ENCODE measurements at regions not wholly inside any gene's neighbourhood (a gene's known extent, or its start where the extent isn't known, plus 50 kb on each side); places are given as distances from the start of the nearest gene placed in this dataset.
"Not testable (repeated sequence)": the region's sequence is repeated elsewhere in the genome, so short reads cannot be mapped to it uniquely, and the experiment has no call there.

DNA sequence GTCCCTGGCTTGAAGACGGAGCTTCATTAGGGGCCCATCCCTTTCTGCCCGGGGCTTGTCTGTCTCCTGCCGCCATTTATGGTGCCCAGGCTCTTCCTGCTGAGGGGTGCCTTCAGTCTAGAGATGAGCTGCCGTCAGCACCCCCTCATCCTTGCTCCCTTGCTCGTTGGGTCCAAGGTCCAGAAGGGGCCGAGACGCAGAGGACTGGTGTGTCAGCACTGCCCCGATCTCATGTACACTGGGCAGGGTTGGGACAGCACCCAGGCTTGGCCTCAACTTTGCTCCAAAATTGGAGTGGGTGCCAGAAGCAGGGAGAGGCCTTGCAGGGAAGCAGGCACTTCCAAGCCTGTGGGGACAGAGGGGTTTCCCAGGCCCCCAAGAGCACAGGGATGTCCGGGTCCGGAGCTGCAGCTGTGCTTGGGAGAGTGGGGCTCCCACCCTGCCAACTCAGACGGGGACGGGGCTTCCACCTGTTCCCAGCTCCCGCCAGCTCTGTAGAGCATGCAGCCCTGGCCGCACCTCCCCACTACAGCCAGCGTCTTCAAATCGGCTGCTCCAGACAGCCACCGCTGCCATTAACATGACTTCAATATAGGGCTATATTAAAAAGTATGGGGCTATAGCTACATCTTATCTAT lies 488.8 kb downstream of the TENT5A start:
- peaks cover 7% of the 10 kb centered on the region for H3K9me3 Mint-ChIP-seq
- no peak overlapping the region for H3K27ac Mint-ChIP-seq
- no peaks in the 10 kb centered on the region for H3K27me3 Mint-ChIP-seq
- H3K4me3 Mint-ChIP-seq: no peak overlapping the region
- H3K4me1 Mint-ChIP-seq (ENCODE audit: low read depth): no peaks in the 10 kb centered on the region
- no peaks in the 10 kb centered on the region for H3K36me3 Mint-ChIP-seq (ENCODE audit: low read depth)
- no peak for DNase-seq

DNA sequence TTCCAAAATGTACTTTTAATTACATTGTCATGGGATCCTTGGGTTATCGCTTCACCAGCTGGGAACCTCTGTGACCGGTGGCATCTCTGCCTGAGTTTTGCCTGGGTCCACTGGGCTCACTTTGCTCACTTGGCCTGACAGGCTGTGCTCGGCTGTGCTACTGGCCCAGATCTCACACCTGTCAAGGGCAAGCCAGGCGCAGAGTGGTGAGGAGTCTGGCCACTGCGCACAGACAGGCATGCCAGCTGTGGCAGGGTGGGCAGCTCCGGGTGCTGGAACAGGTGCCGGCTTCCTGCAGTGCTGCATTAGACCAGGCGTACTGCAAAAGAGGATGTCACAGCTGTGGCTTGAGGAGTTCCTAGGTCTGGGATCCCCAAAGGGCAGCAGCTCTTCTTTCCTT lies 489.8 kb downstream of the TENT5A start:
- no peak for DNase-seq
- no peaks in the 10 kb centered on the region for H3K4me1 Mint-ChIP-seq (ENCODE audit: low read depth)
- H3K27ac Mint-ChIP-seq: no peak overlapping the region
- H3K4me3 Mint-ChIP-seq: no peak overlapping the region
- H3K9me3 Mint-ChIP-seq: peaks cover 3% of the 10 kb centered on the region
- H3K36me3 Mint-ChIP-seq (ENCODE audit: low read depth): no peaks in the 10 kb centered on the region
- H3K27me3 Mint-ChIP-seq: no peaks in the 10 kb centered on the region

GRCh38 chr6:81256223-81256622 lies 496.3 kb downstream of the TENT5A start:
- H3K27me3 Mint-ChIP-seq; H3K4me3 Mint-ChIP-seq; H3K27ac Mint-ChIP-seq; DNase-seq; H3K9me3 Mint-ChIP-seq; H3K36me3 Mint-ChIP-seq (ENCODE audit: low read depth); H3K4me1 Mint-ChIP-seq (ENCODE audit: low read depth): not testable (repeated sequence)

DNA sequence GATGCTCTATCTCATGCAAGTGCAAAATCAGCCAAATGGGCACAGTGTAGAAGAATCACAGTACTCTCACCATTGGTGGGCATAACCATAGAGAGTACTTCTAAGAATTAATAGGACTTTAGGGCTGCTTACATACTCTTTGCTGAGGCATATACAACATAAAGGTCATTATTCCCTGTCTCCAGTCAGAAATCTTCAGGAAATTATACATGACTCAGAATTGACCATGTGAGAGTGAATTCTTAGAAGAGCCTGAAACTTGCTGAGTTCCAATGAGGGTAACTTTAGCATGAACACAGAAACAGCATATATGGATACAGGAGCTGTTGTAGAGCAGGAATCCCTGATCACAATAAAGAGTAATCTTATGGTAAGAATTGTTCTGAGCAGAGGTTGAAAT lies 498.7 kb downstream of the TENT5A start:
- DNase-seq: no peak
- no peak overlapping the region for H3K4me3 Mint-ChIP-seq
- H3K4me1 Mint-ChIP-seq (ENCODE audit: low read depth): no peaks in the 10 kb centered on the region
- H3K27me3 Mint-ChIP-seq: no peaks in the 10 kb centered on the region
- no peak overlapping the region for H3K27ac Mint-ChIP-seq
- H3K36me3 Mint-ChIP-seq (ENCODE audit: low read depth): no peaks in the 10 kb centered on the region
- H3K9me3 Mint-ChIP-seq: peaks cover 8% of the 10 kb centered on the region

GRCh38 chr6:81252231-81252630 lies 500.2 kb downstream of the TENT5A start:
- H3K27ac Mint-ChIP-seq: no peak overlapping the region
- no peaks in the 10 kb centered on the region for H3K4me1 Mint-ChIP-seq (ENCODE audit: low read depth)
- H3K4me3 Mint-ChIP-seq: no peak overlapping the region
- H3K9me3 Mint-ChIP-seq: peaks cover 8% of the 10 kb centered on the region
- no peaks in the 10 kb centered on the region for H3K27me3 Mint-ChIP-seq
- H3K36me3 Mint-ChIP-seq (ENCODE audit: low read depth): no peaks in the 10 kb centered on the region
- DNase-seq: no peak

DNA sequence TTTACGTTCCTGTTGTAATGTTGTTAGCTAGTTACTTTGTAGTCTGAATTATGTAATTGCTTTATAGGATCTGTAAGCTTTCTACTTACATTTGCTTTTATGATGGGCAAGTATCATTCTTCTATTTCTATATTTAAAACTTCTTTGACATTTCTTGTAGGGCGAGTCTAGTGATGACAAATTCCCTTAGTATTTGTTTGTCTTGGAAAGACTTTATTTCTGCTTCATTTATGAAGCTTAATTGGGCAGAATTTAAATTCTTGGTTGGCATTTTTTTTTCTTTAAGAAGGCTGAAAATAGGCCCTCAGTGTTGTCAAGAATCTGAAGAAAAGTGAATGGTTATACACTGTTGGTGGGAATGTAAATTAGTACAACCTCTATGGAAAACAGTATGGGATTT lies 506.3 kb downstream of the TENT5A start:
- Mint-ChIP-seq H3K36me3 (ENCODE audit: low read depth) (no peaks in the 10 kb centered on the region), H3K4me3 (no peak overlapping the region), H3K9me3 (peaks cover 8% of the 10 kb centered on the region), H3K27ac (no peak overlapping the region), H3K4me1 (ENCODE audit: low read depth) (no peaks in the 10 kb centered on the region), H3K27me3 (no peaks in the 10 kb centered on the region)
- no peak for DNase-seq

- Mint-ChIP-seq H3K4me3 (no peak overlapping the region), H3K9me3 (peaks cover 8% of the 10 kb centered on the region), H3K27ac (no peak overlapping the region), H3K36me3 (ENCODE audit: low read depth) (no peaks in the 10 kb centered on the region), H3K27me3 (no peaks in the 10 kb centered on the region), H3K4me1 (ENCODE audit: low read depth) (no peaks in the 10 kb centered on the region)
- DNase-seq: no peak
Measured at GRCh38 chr6:81242624-81243023, 509.9 kb downstream of the TENT5A start.

DNA sequence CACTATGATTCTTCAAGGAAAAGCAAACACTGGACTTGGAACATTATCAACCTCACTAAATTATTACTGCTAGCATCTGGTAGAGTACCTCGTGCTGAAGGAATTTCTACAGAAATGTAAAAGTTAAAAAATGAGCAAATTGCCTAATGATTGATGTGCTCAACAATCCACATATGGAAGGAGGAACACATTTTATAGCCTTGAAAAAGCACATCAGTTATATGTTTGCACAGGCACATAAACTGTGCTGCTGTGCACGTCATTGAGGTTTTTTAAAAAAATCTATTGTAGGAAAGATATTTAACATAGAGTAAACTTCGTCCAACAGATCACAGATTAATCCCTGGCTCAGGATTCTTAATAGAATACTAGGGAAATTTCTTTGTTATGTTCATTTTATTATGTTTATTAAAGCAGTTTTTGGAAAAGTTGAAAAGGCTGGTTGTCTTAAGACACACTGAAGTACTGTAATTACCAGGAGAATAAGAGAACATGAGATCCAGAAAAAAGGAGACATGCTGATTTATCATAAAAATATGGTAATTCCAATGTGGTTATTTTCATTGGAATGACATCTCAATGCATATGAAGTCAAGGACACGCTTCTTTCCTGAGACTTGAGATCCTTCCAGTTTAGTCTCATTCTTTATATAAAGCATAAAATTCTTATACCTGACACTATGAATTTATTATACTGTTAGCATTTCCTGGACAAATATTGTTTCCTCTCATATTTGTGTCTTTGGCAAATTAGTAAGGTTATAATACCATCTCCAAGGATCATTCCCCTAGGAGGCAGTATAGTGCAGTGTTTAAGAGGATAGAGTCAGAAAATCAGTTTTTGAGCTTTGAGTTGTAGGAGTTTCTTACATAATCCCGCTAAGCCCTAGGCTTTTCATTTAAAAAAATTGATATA lies 511.1 kb downstream of the TENT5A start:
- no peaks in the 10 kb centered on the region for H3K27me3 Mint-ChIP-seq
- no peaks in the 10 kb centered on the region for H3K4me1 Mint-ChIP-seq (ENCODE audit: low read depth)
- H3K4me3 Mint-ChIP-seq: no peak overlapping the region
- H3K9me3 Mint-ChIP-seq: peaks cover 7% of the 10 kb centered on the region
- no peaks in the 10 kb centered on the region for H3K36me3 Mint-ChIP-seq (ENCODE audit: low read depth)
- H3K27ac Mint-ChIP-seq: no peak overlapping the region
- no peak for DNase-seq

DNA sequence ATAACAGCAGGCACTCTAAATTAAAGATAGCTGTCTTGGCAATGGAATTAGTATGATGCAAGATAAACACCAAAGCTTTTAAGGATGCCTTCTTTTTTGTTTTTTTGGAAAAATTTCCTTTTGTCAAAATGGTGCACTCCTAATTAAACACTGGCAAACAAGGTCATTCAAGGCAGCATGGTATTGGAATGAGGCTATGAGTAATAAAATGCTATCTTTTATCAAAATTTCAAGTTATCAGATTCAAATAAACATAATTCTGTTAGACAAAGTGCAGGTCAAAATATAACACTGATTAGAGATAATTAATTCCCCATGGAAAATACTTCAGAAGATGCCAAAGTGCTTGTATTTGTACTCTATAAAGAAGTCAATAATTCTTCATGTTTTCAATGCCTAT lies 514.1 kb downstream of the TENT5A start:
- Mint-ChIP-seq H3K4me1 (ENCODE audit: low read depth) (no peaks in the 10 kb centered on the region), H3K27ac (no peak overlapping the region), H3K27me3 (no peaks in the 10 kb centered on the region), H3K9me3 (peaks cover 2% of the 10 kb centered on the region), H3K36me3 (ENCODE audit: low read depth) (no peaks in the 10 kb centered on the region), H3K4me3 (no peak overlapping the region)
- no peak for DNase-seq

DNA sequence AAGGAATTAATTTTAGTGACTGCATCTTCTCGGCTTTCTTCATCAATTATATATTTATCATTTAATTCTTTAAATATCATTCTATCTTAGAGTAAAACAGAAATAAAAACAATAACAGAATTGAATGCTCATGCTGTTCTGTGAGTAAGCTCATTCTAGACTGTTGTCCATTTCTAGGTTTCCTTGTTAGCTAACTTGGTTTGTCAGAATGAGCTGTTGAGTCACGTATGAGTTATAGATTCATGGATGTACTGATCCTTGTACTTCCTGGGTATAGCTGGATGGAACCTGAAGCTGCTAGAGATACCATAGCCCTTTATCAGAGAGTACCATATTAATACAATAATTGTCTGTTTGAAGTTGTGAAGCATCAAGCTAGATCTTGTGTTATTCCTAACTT lies 515.3 kb downstream of the TENT5A start:
- Mint-ChIP-seq H3K27me3 (no peaks in the 10 kb centered on the region), H3K27ac (no peak overlapping the region), H3K36me3 (ENCODE audit: low read depth) (no peaks in the 10 kb centered on the region), H3K9me3 (peaks cover 2% of the 10 kb centered on the region), H3K4me3 (no peak overlapping the region), H3K4me1 (ENCODE audit: low read depth) (no peaks in the 10 kb centered on the region)
- no peak for DNase-seq

DNA sequence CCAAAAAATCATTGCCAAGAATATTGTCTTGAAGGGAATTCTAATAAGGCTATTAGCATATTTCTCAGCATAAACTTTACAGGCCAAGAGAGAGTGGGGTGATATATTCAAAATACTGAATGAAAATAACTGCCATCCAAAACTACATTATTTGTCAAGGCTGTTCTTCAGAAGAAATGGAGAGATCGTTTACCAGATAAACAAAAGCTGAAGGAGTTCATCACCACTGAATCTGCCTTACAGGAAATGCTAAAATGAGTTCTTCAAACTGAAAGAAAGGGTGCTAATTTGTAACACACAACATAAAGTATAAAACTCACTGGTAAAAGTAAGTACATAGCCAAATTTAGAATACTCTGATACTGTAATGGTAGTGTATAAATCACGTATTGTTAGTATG lies 517.0 kb downstream of the TENT5A start:
- H3K4me3 Mint-ChIP-seq: no peak overlapping the region
- no peaks in the 10 kb centered on the region for H3K36me3 Mint-ChIP-seq (ENCODE audit: low read depth)
- no peaks in the 10 kb centered on the region for H3K27me3 Mint-ChIP-seq
- no peaks in the 10 kb centered on the region for H3K4me1 Mint-ChIP-seq (ENCODE audit: low read depth)
- no peak overlapping the region for H3K27ac Mint-ChIP-seq
- H3K9me3 Mint-ChIP-seq: peaks cover 2% of the 10 kb centered on the region
- no peak for DNase-seq

DNA sequence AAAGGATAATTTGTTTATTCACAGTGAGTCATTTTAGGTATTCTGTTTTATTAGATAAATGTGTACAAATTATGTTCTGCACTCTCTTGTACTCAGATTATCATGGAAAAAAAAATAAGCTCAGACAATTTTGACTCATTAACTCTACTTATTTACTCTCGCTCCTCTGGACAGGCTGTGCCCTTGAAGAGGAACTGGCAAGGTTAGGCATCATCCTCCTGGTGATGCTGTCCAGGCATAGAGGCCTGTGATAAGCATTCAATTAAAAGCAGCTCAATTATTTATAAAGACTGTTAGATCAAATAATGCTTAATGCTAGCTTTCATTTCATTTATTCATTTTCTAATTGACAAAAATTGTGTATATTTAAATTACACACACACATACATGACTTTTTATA lies 518.5 kb downstream of the TENT5A start:
- Mint-ChIP-seq H3K36me3 (ENCODE audit: low read depth) (no peaks in the 10 kb centered on the region), H3K4me1 (ENCODE audit: low read depth) (no peaks in the 10 kb centered on the region), H3K9me3 (peaks cover 2% of the 10 kb centered on the region), H3K27me3 (no peaks in the 10 kb centered on the region), H3K4me3 (no peak overlapping the region), H3K27ac (no peak overlapping the region)
- no peak for DNase-seq

- H3K27me3 Mint-ChIP-seq: no peaks in the 10 kb centered on the region
- H3K9me3 Mint-ChIP-seq: no peaks in the 10 kb centered on the region
- no peak overlapping the region for H3K27ac Mint-ChIP-seq
- H3K4me1 Mint-ChIP-seq (ENCODE audit: low read depth): no peaks in the 10 kb centered on the region
- DNase-seq: no peak
- no peak overlapping the region for H3K4me3 Mint-ChIP-seq
- no peaks in the 10 kb centered on the region for H3K36me3 Mint-ChIP-seq (ENCODE audit: low read depth)
Measured at GRCh38 chr6:81228912-81229555, 523.4 kb downstream of the TENT5A start.

DNA sequence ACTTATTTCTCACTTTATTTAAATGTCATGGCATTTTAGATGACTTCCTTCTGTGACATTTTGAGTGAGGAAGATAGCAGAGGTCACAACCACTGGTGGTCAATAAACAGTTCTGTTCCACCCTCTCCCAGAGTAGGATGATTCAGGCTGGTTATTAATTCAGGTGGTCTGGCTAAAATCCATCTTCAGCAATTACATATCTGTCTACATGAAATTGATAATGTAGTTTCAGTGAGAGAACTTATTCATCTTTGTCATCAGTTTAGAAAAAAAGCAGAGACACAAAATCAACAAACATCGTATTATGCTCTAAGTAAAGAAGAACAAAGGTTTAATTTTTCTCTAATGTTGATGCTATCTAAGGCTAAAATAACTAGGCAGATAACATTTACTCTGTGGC lies 525.5 kb downstream of the TENT5A start:
- Mint-ChIP-seq H3K4me1 (ENCODE audit: low read depth) (no peaks in the 10 kb centered on the region), H3K36me3 (ENCODE audit: low read depth) (no peaks in the 10 kb centered on the region), H3K4me3 (no peak overlapping the region), H3K27me3 (no peaks in the 10 kb centered on the region), H3K27ac (no peak overlapping the region), H3K9me3 (no peaks in the 10 kb centered on the region)
- no peak for DNase-seq

DNA sequence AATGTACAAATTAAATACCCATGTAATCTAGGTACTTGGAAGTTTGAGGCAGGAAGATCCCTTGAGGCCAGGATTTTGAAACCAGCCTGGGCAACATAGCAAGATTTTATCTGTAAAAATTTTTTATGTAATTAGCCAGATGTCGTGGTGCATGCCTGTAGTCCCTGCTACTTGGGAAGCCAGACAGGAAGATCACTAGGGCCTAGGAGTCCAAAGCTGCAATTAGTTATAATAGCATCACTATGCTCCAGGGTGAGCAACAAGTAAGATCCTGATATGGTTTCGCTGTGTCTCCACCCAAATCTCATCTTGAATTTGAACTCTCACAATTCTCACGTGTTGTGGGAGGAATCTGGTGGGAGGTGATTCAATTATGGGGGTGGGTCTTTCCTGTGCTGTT lies 535.8 kb downstream of the TENT5A start:
- H3K36me3 Mint-ChIP-seq (ENCODE audit: low read depth): no peaks in the 10 kb centered on the region
- DNase-seq: no peak

More for the DNA sequence above, 535.8 kb downstream of the TENT5A start:
- Mint-ChIP-seq H3K4me1 (ENCODE audit: low read depth) (no peaks in the 10 kb centered on the region), H3K4me3 (no peak overlapping the region), H3K27me3 (no peaks in the 10 kb centered on the region), H3K9me3 (peaks cover 21% of the 10 kb centered on the region), H3K27ac (no peak overlapping the region)

All from activated T-cell treated with anti-CD3 and anti-CD28 coated beads, Interleukin-2, amount 50 U/mL, for 24 hours (primary cell).